Epithelial cell of esophagus (primary cell): ENCODE measurements at regions not wholly inside any gene's neighbourhood (a gene's known extent, or its start where the extent isn't known, plus 50 kb on each side); places are given as distances from the start of the nearest gene placed in this dataset.
A peak's percentile ranks its signal among the peaks of the same experiment; 100 is the strongest.
"Not testable (repeated sequence)": the region's sequence is repeated elsewhere in the genome, so short reads cannot be mapped to it uniquely, and the experiment has no call there.

Experiments
- DNase-seq: peaks from one replicate; pipeline ENCODE4 v3.0.0; 2010; ENCODE audit warnings: low read depth
- H3K4me3 ChIP-seq: 2 replicates; pipeline ENCODE4 v1.5.1; 2011; ENCODE audit warnings: mild to moderate bottlenecking, low read length, control low read depth
- CTCF ChIP-seq: IDR thresholded peaks from 2 replicates; pipeline ENCODE4 v1.5.1; 2011; ENCODE audit warnings: low read depth, mild to moderate bottlenecking, low read length, control low read depth, inconsistent platforms; ENCODE audit not compliant: insufficient read depth; ENCODE audit errors: missing control alignments

GRCh38 chr3:193962986-193963685 is 172.8 kb upstream of the HES1 start:
- no peak overlapping the region for H3K4me3 ChIP-seq
- peak; percentile 57 for DNase-seq
- TF ChIP-seq CTCF, result no peak

- DNase-seq, result no peak
- no peak for TF ChIP-seq CTCF
- no peak overlapping the region for H3K4me3 ChIP-seq
Measured at GRCh38 chr3:193963808-193964516, 172.0 kb upstream of the HES1 start.

- no peak overlapping the region for H3K4me3 ChIP-seq
- DNase-seq, result no peak
- no peak for TF ChIP-seq CTCF
Measured at GRCh38 chr3:193964517-193964880, 171.4 kb upstream of the HES1 start.

GRCh38 chr3:193968380-193968974 is 167.5 kb upstream of the HES1 start:
- no peak overlapping the region for H3K4me3 ChIP-seq

GRCh38 chr3:193970131-193970772 is 165.7 kb upstream of the HES1 start:
- peak; percentile 60 for TF ChIP-seq CTCF
- DNase-seq, result peak; percentile 69
- not testable (repeated sequence) for H3K4me3 ChIP-seq

More at GRCh38 chr3:193968380-193968974, 167.5 kb upstream of the HES1 start:
- no peak for DNase-seq
- TF ChIP-seq CTCF, result no peak

GRCh38 chr3:193970773-193971206 is 165.2 kb upstream of the HES1 start:
- no peak for TF ChIP-seq CTCF
- no peak overlapping the region for H3K4me3 ChIP-seq
- DNase-seq, result peak; percentile 29
